ENCODE measurements at regions not wholly inside any gene's neighbourhood (a gene's known extent, or its start where the extent isn't known, plus 50 kb on each side); places are given as distances from the start of the nearest gene placed in this dataset.
"Not testable (repeated sequence)": the region's sequence is repeated elsewhere in the genome, so short reads cannot be mapped to it uniquely, and the experiment has no call there.

- TF ChIP-seq CTCF (IDR thresholded peaks at IDR 0.05; ENCODE audit: insufficient read depth, low read depth, low read length): no peak
- H3K4me3 ChIP-seq (ENCODE audit: low read depth, low read length): no peak overlapping the region
- no peak for DNase-seq (ENCODE audit: low read depth)
Observed at GRCh38 chr14:87034680-87035079, 958.3 kb downstream of the GALC start.

GRCh38 chr14:87030197-87030596 is 962.8 kb downstream of the GALC start:
- TF ChIP-seq CTCF (IDR thresholded peaks at IDR 0.05; ENCODE audit: insufficient read depth, low read depth, low read length): no peak
- no peak overlapping the region for H3K4me3 ChIP-seq (ENCODE audit: low read depth, low read length)
- DNase-seq (ENCODE audit: low read depth): no peak

- not testable (repeated sequence) for H3K4me3 ChIP-seq (ENCODE audit: low read depth, low read length); DNase-seq (ENCODE audit: low read depth)
Observed at GRCh38 chr14:87020106-87020505, 972.9 kb downstream of the GALC start.

GRCh38 chr14:87018294-87018693 is 974.7 kb downstream of the GALC start:
- no peak for DNase-seq (ENCODE audit: low read depth)
- TF ChIP-seq CTCF (IDR thresholded peaks at IDR 0.05; ENCODE audit: insufficient read depth, low read depth, low read length): no peak
- no peak overlapping the region for H3K4me3 ChIP-seq (ENCODE audit: low read depth, low read length)

GRCh38 chr14:87017335-87017734 is 975.6 kb downstream of the GALC start:
- TF ChIP-seq CTCF (IDR thresholded peaks at IDR 0.05; ENCODE audit: insufficient read depth, low read depth, low read length): no peak
- no peak for DNase-seq (ENCODE audit: low read depth)
- H3K4me3 ChIP-seq (ENCODE audit: low read depth, low read length): no peak overlapping the region

- H3K4me3 ChIP-seq (ENCODE audit: low read depth, low read length): no peak overlapping the region
- no peak for TF ChIP-seq CTCF (IDR thresholded peaks at IDR 0.05; ENCODE audit: insufficient read depth, low read depth, low read length)
- no peak for DNase-seq (ENCODE audit: low read depth)
Observed at GRCh38 chr14:87014856-87015255, 978.1 kb downstream of the GALC start.

- DNase-seq (ENCODE audit: low read depth): peak; percentile 12
- TF ChIP-seq CTCF (IDR thresholded peaks at IDR 0.05; ENCODE audit: insufficient read depth, low read depth, low read length): no peak
- H3K4me3 ChIP-seq (ENCODE audit: low read depth, low read length): no peak overlapping the region
Observed at GRCh38 chr14:87013583-87013982, 979.4 kb downstream of the GALC start.

All from fibroblast of villous mesenchyme (primary cell).